ENCODE measurements at regions not wholly inside any gene's neighbourhood (a gene's known extent, or its start where the extent isn't known, plus 50 kb on each side); places are given as distances from the start of the nearest gene placed in this dataset.

- no peak for TF ChIP-seq SMC3 (IDR thresholded peaks at IDR 0.05; ENCODE audit: low read length)
- no peak for TF ChIP-seq HMGXB4 (CRISPR knock-in tag; IDR thresholded peaks at IDR 0.05; ENCODE audit: borderline replicate concordance in 1 of 2, low read depth in 1 of 2)
- TF ChIP-seq RFX5 (IDR thresholded peaks at IDR 0.05; ENCODE audit: low read depth, low read length), result no peak
- no peak for TF ChIP-seq ZNF766 (CRISPR knock-in tag; IDR thresholded peaks at IDR 0.05; ENCODE audit: borderline replicate concordance)
- no peak for TF ChIP-seq ETV6 (CRISPR knock-in tag; conservative IDR thresholded peaks at IDR 0.05)
- TF ChIP-seq NBN (conservative IDR thresholded peaks at IDR 0.05), result no peak
- TF ChIP-seq CHD2 (IDR thresholded peaks at IDR 0.05; ENCODE audit: low read depth, low read length), result no peak
These were observed 95.0 kb downstream of the C12orf75 start for GRCh38 chr12:105425254-105426174.
